Spinal cord (tissue), 9 donors: ENCODE measurements at regions not wholly inside any gene's neighbourhood (a gene's known extent, or its start where the extent isn't known, plus 50 kb on each side); places are given as distances from the start of the nearest gene placed in this dataset.
A peak's percentile ranks its signal among the peaks of the same experiment; 100 is the strongest.

Experiments
- DNase-seq, 6 donors: peaks; one replicate each; pipeline versions ENCODE4 v3.0.0 to v3.0.0-alpha.2; 2013 to 2015; ENCODE audit warnings: low spot score in 6 of 6, low read depth in 4 of 6
- H3K27ac ChIP-seq: one replicate; pipeline ENCODE4 v1.5.1; 2013; ENCODE audit warnings: low read depth, low read length, control low read depth
- H3K27me3 ChIP-seq: one replicate; pipeline ENCODE4 v1.6.1; 2013; ENCODE audit warnings: low read length; ENCODE audit not compliant: control insufficient read depth, insufficient read depth
- H3K36me3 ChIP-seq: one replicate; pipeline ENCODE4 v1.6.1; 2013; ENCODE audit warnings: low read length; ENCODE audit not compliant: control insufficient read depth, insufficient read depth
- H3K4me1 ChIP-seq: one replicate; pipeline ENCODE4 v1.6.1; 2013; ENCODE audit warnings: low read length; ENCODE audit not compliant: control insufficient read depth, insufficient read depth
- H3K4me3 ChIP-seq: one replicate; pipeline ENCODE4 v1.5.1; 2013; ENCODE audit warnings: low read depth, low read length, control low read depth
- H3K9me3 ChIP-seq: one replicate; pipeline ENCODE4 v1.6.1; 2013; ENCODE audit warnings: low read length; ENCODE audit not compliant: control insufficient read depth, insufficient read depth
- WGBS: methylation state at CpG from one replicate; pipeline ENCODE4 v1.1.5; 2013; ENCODE audit warnings: missing lambda C conversion rate; ENCODE audit not compliant: insufficient coverage; 5-methylcytosine and 5-hydroxymethylcytosine counted together
- donor health status: healthy.

DNA sequence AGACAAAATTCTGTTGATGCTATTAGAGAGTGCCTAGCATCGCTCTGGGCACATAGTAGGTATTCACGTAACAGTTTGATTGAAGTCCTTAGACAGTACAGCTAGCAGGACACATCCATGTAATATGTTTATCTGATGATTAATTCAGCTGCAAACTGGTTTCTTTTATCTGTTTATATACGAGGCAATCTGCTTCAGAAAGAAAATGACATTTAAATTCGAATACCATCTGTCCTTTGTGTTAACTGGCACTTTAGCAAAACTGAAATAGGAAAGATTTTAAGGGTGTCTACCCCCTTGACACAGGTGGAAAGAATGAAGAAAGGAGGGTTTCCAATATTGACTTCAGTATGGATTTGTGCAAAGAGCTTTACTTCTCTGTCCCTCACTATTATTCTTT, 192.5 kb downstream of the MFSD1 start:
- H3K4me3 ChIP-seq: no peak overlapping the region
- WGBS: 82% methylated on average over 2 of the region's 4 CpGs
- no peaks in the 10 kb centered on the region for H3K4me1 ChIP-seq
- no peaks in the 10 kb centered on the region for H3K36me3 ChIP-seq
- DNase-seq: peak in 1 of 6 donors; percentile 55
- H3K27me3 ChIP-seq: no peaks in the 10 kb centered on the region
- H3K9me3 ChIP-seq: no peaks in the 10 kb centered on the region
- no peak overlapping the region for H3K27ac ChIP-seq

GRCh38 chr3:159001711-159002110, 199.9 kb downstream of the MFSD1 start:
- no peaks in the 10 kb centered on the region for H3K36me3 ChIP-seq
- no peaks in the 10 kb centered on the region for H3K27me3 ChIP-seq
- H3K4me1 ChIP-seq: no peaks in the 10 kb centered on the region
- no peaks in the 10 kb centered on the region for H3K9me3 ChIP-seq
- DNase-seq: no peak
- H3K4me3 ChIP-seq: no peak overlapping the region
- no CpG with 5 or more reads among the region's 1 CpG for WGBS
- H3K27ac ChIP-seq: no peak overlapping the region

GRCh38 chr3:159005137-159005536, 203.3 kb downstream of the MFSD1 start:
- Histone ChIP-seq H3K36me3 (no peaks in the 10 kb centered on the region), H3K4me3 (no peak overlapping the region), H3K4me1 (no peaks in the 10 kb centered on the region), H3K27me3 (no peaks in the 10 kb centered on the region), H3K9me3 (no peaks in the 10 kb centered on the region), H3K27ac (no peak overlapping the region)
- no peak for DNase-seq

DNA sequence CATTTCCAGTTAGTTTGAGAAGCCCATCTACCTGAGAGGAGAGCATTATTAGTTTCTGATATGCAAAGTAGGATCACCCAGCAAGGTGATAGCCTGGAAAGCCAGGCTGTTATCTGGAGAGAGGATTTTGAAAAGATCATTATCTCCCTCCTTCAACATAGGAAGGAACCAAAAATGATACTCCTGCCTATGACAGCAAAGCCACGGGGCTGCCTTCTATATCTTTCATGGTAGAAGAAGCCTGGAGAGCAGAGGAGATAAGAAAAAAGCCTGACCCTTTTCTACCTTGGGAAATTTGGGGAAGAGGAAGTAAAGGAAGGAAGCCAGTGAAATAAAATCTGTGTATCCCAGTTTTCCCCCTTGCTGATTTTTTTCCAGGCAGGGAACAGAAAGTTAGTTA, 205.5 kb downstream of the MFSD1 start:
- Histone ChIP-seq H3K27ac (no peak overlapping the region), H3K9me3 (no peaks in the 10 kb centered on the region), H3K36me3 (no peaks in the 10 kb centered on the region), H3K4me3 (no peak overlapping the region), H3K27me3 (no peaks in the 10 kb centered on the region), H3K4me1 (no peaks in the 10 kb centered on the region)
- WGBS: 100% methylated on average over 1 of the region's 1 CpG
- DNase-seq: no peak

DNA sequence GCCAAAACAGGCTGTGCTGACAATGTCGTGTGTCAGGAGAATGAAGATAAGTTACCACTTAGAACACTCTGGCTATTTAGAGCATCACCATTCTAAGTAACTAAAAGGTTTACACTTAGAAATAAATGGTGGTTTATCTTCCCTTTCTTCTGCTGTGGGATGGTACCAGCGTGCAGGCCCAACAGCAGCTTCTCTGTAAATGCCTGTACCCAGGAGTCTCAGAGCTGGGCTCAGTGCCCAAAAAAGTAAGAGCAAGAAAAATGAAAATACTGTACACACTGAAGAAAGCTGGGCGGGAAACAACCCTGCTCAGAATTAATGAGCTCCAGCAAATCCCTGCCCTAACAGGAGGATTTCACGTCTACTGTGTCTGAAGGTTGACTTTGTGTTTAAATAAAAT, 206.5 kb downstream of the MFSD1 start:
- Histone ChIP-seq H3K4me1 (no peaks in the 10 kb centered on the region), H3K27me3 (no peaks in the 10 kb centered on the region), H3K36me3 (no peaks in the 10 kb centered on the region), H3K27ac (no peak overlapping the region), H3K9me3 (no peaks in the 10 kb centered on the region), H3K4me3 (no peak overlapping the region)
- no CpG with 5 or more reads among the region's 4 CpGs for WGBS
- DNase-seq: peak in 5 of 6 donors; percentile 3 to 76 (median 26)

- H3K27ac ChIP-seq: no peak overlapping the region
- no peaks in the 10 kb centered on the region for H3K4me1 ChIP-seq
- H3K9me3 ChIP-seq: peaks cover 5% of the 10 kb centered on the region
- H3K36me3 ChIP-seq: no peaks in the 10 kb centered on the region
- no peak for DNase-seq
- H3K4me3 ChIP-seq: no peak overlapping the region
- 86% methylated on average over 1 of the region's 2 CpGs for WGBS
- no peaks in the 10 kb centered on the region for H3K27me3 ChIP-seq
Measured at GRCh38 chr3:159018341-159018740, 216.5 kb downstream of the MFSD1 start.

GRCh38 chr3:159025733-159026132, 223.9 kb downstream of the MFSD1 start:
- Histone ChIP-seq H3K27ac (no peak overlapping the region), H3K4me1 (no peaks in the 10 kb centered on the region), H3K9me3 (peaks cover 5% of the 10 kb centered on the region), H3K4me3 (no peak overlapping the region), H3K27me3 (no peaks in the 10 kb centered on the region), H3K36me3 (no peaks in the 10 kb centered on the region)
- no peak for DNase-seq
- 75% methylated on average over 2 of the region's 2 CpGs for WGBS

DNA sequence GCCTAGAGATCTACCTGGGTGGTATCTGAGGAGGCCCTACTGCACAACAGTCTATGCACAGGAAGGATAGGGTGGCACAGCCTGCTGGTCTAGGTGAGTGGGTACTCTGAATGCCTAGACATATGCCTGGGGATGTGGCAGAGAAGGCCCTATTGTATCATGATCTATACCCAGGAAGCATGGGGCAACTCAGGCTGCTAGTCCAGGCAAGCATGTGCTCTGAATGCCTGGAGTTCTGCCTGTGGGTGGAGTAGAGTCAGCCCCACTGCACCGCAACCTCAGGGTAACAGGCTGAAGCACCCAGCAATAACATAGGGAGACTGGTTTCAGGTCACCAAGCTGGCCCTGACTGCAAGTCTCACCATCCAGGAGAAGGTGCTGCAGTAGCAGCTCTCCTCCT, 224.7 kb downstream of the MFSD1 start:
- Histone ChIP-seq H3K27ac (no peak overlapping the region), H3K36me3 (no peaks in the 10 kb centered on the region), H3K4me1 (no peaks in the 10 kb centered on the region), H3K4me3 (no peak overlapping the region), H3K9me3 (peaks cover 5% of the 10 kb centered on the region), H3K27me3 (no peaks in the 10 kb centered on the region)
- no peak for DNase-seq
- WGBS: 86% methylated on average over 1 of the region's 1 CpG

- Histone ChIP-seq H3K27me3 (no peaks in the 10 kb centered on the region), H3K4me1 (no peaks in the 10 kb centered on the region), H3K27ac (no peak overlapping the region), H3K36me3 (no peaks in the 10 kb centered on the region), H3K4me3 (no peak overlapping the region), H3K9me3 (no peaks in the 10 kb centered on the region)
- no peak for DNase-seq
- no CpG with 5 or more reads among the region's 1 CpG for WGBS
Measured at GRCh38 chr3:159028706-159029105, 226.9 kb downstream of the MFSD1 start.

DNA sequence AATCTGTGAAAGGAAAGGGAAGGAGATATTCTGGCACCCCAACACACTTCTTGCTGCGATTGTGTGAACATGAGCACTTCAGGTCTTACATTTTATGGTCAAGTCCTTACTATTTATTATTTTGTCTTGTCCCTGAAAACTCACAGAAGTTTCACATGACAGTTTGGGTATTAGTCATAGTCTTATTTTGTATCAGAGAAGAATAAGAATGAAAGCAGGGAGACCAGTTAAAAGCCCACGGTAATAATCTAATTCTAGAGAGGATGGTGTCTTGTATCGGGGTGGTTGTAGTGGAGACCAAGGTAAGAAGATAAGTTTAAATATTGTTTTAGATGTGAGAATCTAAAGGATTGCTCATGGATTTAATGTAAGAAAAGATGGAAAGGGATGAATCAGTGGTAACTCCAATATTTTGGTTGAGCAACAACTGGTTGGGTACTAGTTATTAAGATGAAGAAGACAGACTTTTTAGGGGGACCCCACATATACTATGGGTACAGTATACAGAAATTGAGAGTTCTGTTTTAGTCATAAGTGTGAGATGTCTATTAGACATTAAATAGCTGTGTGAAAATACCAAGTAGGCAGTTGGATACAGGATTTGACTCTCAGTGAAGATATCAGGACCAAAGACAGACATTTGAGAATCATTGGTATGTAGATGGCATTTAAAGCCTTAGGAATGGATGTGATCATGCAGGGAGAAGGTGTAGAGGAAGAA, 227.6 kb downstream of the MFSD1 start:
- Histone ChIP-seq H3K9me3 (no peaks in the 10 kb centered on the region), H3K36me3 (no peaks in the 10 kb centered on the region), H3K27ac (no peak overlapping the region), H3K27me3 (no peaks in the 10 kb centered on the region), H3K4me1 (no peaks in the 10 kb centered on the region), H3K4me3 (no peak overlapping the region)
- WGBS: 100% methylated on average over 2 of the region's 3 CpGs
- DNase-seq: no peak
